GM12878 (cell line): ENCODE measurements at regions not wholly inside any gene's neighbourhood (a gene's known extent, or its start where the extent isn't known, plus 50 kb on each side); places are given as distances from the start of the nearest gene placed in this dataset.

ENCODE experiments used
- BACH1 ChIP-seq: fragments of 450-650 bp; IDR thresholded peaks from 2 replicates; pipeline ENCODE4 v1.6.1; 2017; ENCODE audit warnings: mild to moderate bottlenecking, borderline replicate concordance
- BCLAF1 ChIP-seq: fragments of 450-650 bp; IDR thresholded peaks from 2 replicates; pipeline ENCODE4 v1.6.1; 2017; ENCODE audit warnings: antibody characterized with exemption, mild to moderate bottlenecking, moderate library complexity
- BHLHE40 ChIP-seq, 2 experiments: fragments of 450-650 bp in 1 of 2; IDR thresholded peaks; 2 replicates each; pipeline ENCODE4 v1.6.1; 2011 to 2017; ENCODE audit warnings: low read depth in 2 of 2, borderline replicate concordance in 1 of 2, improper control_type of control experiment in 1 of 2, low read length in 1 of 2, mild to moderate bottlenecking in 1 of 2
- ETV6 ChIP-seq, 2 experiments: fragments of 450-650 bp in 1 of 2; IDR thresholded peaks in 1 of 2; conservative IDR thresholded peaks in 1 of 2; 2 replicates each; pipeline ENCODE4 v1.6.1; 2014; ENCODE audit warnings: antibody characterized with exemption in 1 of 2, borderline replicate concordance in 1 of 2, low read depth in 1 of 2, mild to moderate bottlenecking in 1 of 2, moderate library complexity in 1 of 2
- MXI1 ChIP-seq: fragments of 150-350 bp; IDR thresholded peaks from 2 replicates; pipeline ENCODE4 v1.6.1; 2011; ENCODE audit warnings: low read depth, mild to moderate bottlenecking, inconsistent platforms, low read length, improper control_type of control experiment
- POLR2A ChIP-seq: IDR thresholded peaks from 2 replicates; pipeline ENCODE4 v1.6.1; 2011; ENCODE audit warnings: low read depth, mild to moderate bottlenecking, low read length
- POLR2AphosphoS2 ChIP-seq: IDR thresholded peaks from 2 replicates; pipeline ENCODE4 v1.6.1; 2011; ENCODE audit warnings: low read depth, mild to moderate bottlenecking, low read length, improper control_type of control experiment, moderate library complexity
- RFX5 ChIP-seq: IDR thresholded peaks from 2 replicates; pipeline ENCODE4 v1.6.1; 2011; ENCODE audit warnings: low read depth, low read length, improper control_type of control experiment
- SIX5 ChIP-seq: IDR thresholded peaks from 2 replicates; pipeline ENCODE4 v1.6.1; 2011; ENCODE audit warnings: mild to moderate bottlenecking, low read depth, low read length, moderate library complexity; ENCODE audit not compliant: severe bottlenecking
- SMARCA5 ChIP-seq: fragments of 450-650 bp; IDR thresholded peaks from 2 replicates; pipeline ENCODE4 v1.6.1; 2017; ENCODE audit warnings: mild to moderate bottlenecking
- SMC3 ChIP-seq: IDR thresholded peaks from 2 replicates; pipeline ENCODE4 v1.6.1; 2011; ENCODE audit warnings: low read length, improper control_type of control experiment, borderline replicate concordance
- TAF1 ChIP-seq: IDR thresholded peaks from 2 replicates; pipeline ENCODE4 v1.6.1; 2011; ENCODE audit warnings: mild to moderate bottlenecking, low read depth, low read length, borderline replicate concordance
- ZNF384 ChIP-seq: IDR thresholded peaks from 2 replicates; pipeline ENCODE4 v1.6.1; 2012; ENCODE audit warnings: low read depth, mild to moderate bottlenecking, low read length, improper control_type of control experiment, borderline replicate concordance
- TF ChIP-seq, protein P1 (sequence below), 3 experiments: IDR thresholded peaks in 2 of 3; conservative IDR thresholded peaks in 1 of 3; 2 replicates each; pipeline ENCODE4 v1.5.1; 2011; ENCODE audit warnings: low read depth in 3 of 3, low read length in 3 of 3, mild to moderate bottlenecking in 3 of 3, control low read depth in 2 of 3, moderate library complexity in 2 of 3, inconsistent platforms in 1 of 3, mixed read lengths in 1 of 3; ENCODE audit not compliant: control insufficient read depth in 2 of 3, insufficient read depth in 1 of 3; ENCODE audit errors: extremely low read depth in 1 of 3

GRCh38 chr6:4412077-4412476 is 276.7 kb upstream of the ECI2 start:
- TF ChIP-seq TAF1 = no peak
- no peak for TF ChIP-seq POLR2A
- no peak for TF ChIP-seq SIX5
- no peak for TF ChIP-seq RFX5
- no peak for TF ChIP-seq SMARCA5
- no peak for TF ChIP-seq MXI1
- TF ChIP-seq ZNF384 = no peak
- TF ChIP-seq POLR2AphosphoS2 = no peak
- TF ChIP-seq, protein P1, sequence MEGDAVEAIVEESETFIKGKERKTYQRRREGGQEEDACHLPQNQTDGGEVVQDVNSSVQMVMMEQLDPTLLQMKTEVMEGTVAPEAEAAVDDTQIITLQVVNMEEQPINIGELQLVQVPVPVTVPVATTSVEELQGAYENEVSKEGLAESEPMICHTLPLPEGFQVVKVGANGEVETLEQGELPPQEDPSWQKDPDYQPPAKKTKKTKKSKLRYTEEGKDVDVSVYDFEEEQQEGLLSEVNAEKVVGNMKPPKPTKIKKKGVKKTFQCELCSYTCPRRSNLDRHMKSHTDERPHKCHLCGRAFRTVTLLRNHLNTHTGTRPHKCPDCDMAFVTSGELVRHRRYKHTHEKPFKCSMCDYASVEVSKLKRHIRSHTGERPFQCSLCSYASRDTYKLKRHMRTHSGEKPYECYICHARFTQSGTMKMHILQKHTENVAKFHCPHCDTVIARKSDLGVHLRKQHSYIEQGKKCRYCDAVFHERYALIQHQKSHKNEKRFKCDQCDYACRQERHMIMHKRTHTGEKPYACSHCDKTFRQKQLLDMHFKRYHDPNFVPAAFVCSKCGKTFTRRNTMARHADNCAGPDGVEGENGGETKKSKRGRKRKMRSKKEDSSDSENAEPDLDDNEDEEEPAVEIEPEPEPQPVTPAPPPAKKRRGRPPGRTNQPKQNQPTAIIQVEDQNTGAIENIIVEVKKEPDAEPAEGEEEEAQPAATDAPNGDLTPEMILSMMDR (IDR thresholded peaks at IDR 0.05 in 2 of 3, conservative IDR thresholded peaks at IDR 0.05 in 1 of 3; ENCODE audit: control insufficient read depth in 2 of 3, extremely low read depth in 1 of 3, insufficient read depth in 1 of 3, low read depth in 3 of 3, low read length in 3 of 3) = no peak
- TF ChIP-seq BACH1 = no peak
- no peak for TF ChIP-seq SMC3
- no peak for TF ChIP-seq BCLAF1
- no peak for TF ChIP-seq ETV6 (conservative IDR thresholded peaks at IDR 0.05 in 1 of 2, IDR thresholded peaks at IDR 0.05 in 1 of 2; ENCODE audit: borderline replicate concordance in 1 of 2, low read depth in 1 of 2)
- no peak for TF ChIP-seq BHLHE40 (IDR thresholded peaks at IDR 0.05; ENCODE audit: borderline replicate concordance in 1 of 2, low read depth in 2 of 2, low read length in 1 of 2)
